HFFc6 (cell line): ENCODE measurements at regions not wholly inside any gene's neighbourhood (a gene's known extent, or its start where the extent isn't known, plus 50 kb on each side); places are given as distances from the start of the nearest gene placed in this dataset.

Source experiments
- DNase-seq: peaks from one replicate; pipeline ENCODE4 v3.0.0-alpha.2; 2018
- H3K27ac Mint-ChIP-seq: 2 replicates; pipeline ENCODE4 v1.8.0; 2020; ENCODE audit warnings: mild to moderate bottlenecking, mixed read lengths
- H3K27me3 Mint-ChIP-seq: 2 replicates; pipeline ENCODE4 v1.8.0; 2021; ENCODE audit warnings: mild to moderate bottlenecking, moderate library complexity, mixed read lengths; ENCODE audit not compliant: insufficient read depth
- H3K36me3 Mint-ChIP-seq: 2 replicates; pipeline ENCODE4 v1.8.0; 2021; ENCODE audit warnings: low read depth, mixed read lengths
- H3K4me1 Mint-ChIP-seq: 2 replicates; pipeline ENCODE4 v1.8.0; 2020; ENCODE audit warnings: low read depth, mixed read lengths
- H3K4me3 Mint-ChIP-seq: 2 replicates; pipeline ENCODE4 v1.8.0; 2020; ENCODE audit warnings: mild to moderate bottlenecking, moderate library complexity, mixed read lengths
- H3K9me3 Mint-ChIP-seq: 2 replicates; pipeline ENCODE4 v1.8.0; 2020; ENCODE audit warnings: mild to moderate bottlenecking, mixed read lengths
- TF ChIP-seq, protein P1 (sequence below): fragments of 200-600 bp; sonication (generic); IDR thresholded peaks from 2 replicates; pipeline ENCODE4 v1.5.0; 2021; ENCODE audit warnings: antibody characterized with exemption, mild to moderate bottlenecking

- Mint-ChIP-seq H3K27ac (no peak overlapping the region), H3K36me3 (no peaks in the 10 kb centered on the region), H3K4me3 (no peak overlapping the region), H3K9me3 (0 out of 2 replicates have a peak, but pooled peaks cover 3% of the 10 kb centered on the region), H3K4me1 (no peaks in the 10 kb centered on the region), H3K27me3 (peaks cover 4% of the 10 kb centered on the region; the same call in 1 of the 2 replicates)
- TF ChIP-seq, protein P1, sequence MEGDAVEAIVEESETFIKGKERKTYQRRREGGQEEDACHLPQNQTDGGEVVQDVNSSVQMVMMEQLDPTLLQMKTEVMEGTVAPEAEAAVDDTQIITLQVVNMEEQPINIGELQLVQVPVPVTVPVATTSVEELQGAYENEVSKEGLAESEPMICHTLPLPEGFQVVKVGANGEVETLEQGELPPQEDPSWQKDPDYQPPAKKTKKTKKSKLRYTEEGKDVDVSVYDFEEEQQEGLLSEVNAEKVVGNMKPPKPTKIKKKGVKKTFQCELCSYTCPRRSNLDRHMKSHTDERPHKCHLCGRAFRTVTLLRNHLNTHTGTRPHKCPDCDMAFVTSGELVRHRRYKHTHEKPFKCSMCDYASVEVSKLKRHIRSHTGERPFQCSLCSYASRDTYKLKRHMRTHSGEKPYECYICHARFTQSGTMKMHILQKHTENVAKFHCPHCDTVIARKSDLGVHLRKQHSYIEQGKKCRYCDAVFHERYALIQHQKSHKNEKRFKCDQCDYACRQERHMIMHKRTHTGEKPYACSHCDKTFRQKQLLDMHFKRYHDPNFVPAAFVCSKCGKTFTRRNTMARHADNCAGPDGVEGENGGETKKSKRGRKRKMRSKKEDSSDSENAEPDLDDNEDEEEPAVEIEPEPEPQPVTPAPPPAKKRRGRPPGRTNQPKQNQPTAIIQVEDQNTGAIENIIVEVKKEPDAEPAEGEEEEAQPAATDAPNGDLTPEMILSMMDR = no peak
- DNase-seq = no peak
These were observed 175.2 kb upstream of the CPEB2 start for GRCh38 chr4:14827111-14827510.

- H3K9me3 Mint-ChIP-seq = no peaks in the 10 kb centered on the region
- DNase-seq = no peak
- TF ChIP-seq, protein P1 = no peak
- H3K27ac Mint-ChIP-seq = no peak overlapping the region
- no peaks in the 10 kb centered on the region for H3K36me3 Mint-ChIP-seq
- no peak overlapping the region for H3K4me3 Mint-ChIP-seq
- peaks cover 8% of the 10 kb centered on the region; the same call in 1 of the 2 replicates for H3K27me3 Mint-ChIP-seq
- no peaks in the 10 kb centered on the region for H3K4me1 Mint-ChIP-seq
These were observed 172.5 kb upstream of the CPEB2 start for GRCh38 chr4:14829795-14830194.

DNA sequence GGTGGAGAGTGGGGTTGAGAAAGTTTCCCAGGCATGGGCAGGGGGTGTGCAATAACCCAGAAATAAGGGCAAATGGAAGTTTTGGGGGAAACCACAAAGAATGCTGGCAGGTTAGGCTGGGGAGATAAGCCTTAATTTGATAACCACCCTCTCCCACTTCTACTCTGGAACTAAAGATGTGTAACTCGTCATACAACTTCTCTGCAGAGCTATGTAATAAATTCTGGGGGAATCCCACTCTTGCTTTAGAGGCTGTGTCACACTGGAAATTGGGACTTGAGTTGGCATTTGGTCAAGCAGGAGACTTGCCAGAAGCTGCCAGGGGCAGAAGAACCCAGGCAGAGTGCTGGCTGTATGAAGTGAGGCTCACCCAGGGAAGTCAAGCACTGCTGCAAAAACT lies 170.9 kb upstream of the CPEB2 start:
- Mint-ChIP-seq H3K27me3 (peaks cover 8% of the 10 kb centered on the region; the same call in 1 of the 2 replicates), H3K36me3 (no peaks in the 10 kb centered on the region), H3K27ac (no peak overlapping the region), H3K4me1 (no peaks in the 10 kb centered on the region), H3K9me3 (peaks cover 4% of the 10 kb centered on the region; the same call in 1 of the 2 replicates), H3K4me3 (no peak overlapping the region)
- TF ChIP-seq, protein P1 = no peak
- no peak for DNase-seq

DNA sequence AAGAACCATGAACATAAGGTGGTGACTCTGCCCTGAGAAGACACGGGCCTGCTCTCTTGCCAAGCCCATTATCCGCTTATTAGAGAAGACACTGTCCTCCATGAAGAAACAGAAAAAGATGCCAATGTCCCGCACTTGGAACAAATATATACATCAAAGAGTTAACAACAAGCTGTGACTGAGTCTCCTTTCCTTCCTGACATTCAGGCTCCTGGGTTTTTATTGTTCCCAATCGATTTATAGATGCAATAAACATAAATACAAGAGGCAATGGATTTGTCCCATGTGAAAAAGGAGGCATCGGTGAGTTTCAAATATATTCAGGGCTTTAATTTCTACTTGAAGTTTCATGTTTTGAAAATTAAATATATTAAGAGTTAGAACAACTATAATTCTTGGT lies 169.2 kb upstream of the CPEB2 start:
- H3K4me1 Mint-ChIP-seq = no peaks in the 10 kb centered on the region
- peaks cover 7% of the 10 kb centered on the region; the same call in 1 of the 2 replicates for H3K27me3 Mint-ChIP-seq
- no peak for DNase-seq
- TF ChIP-seq, protein P1 = no peak
- H3K36me3 Mint-ChIP-seq = no peaks in the 10 kb centered on the region
- peaks cover 4% of the 10 kb centered on the region; the same call in 1 of the 2 replicates for H3K9me3 Mint-ChIP-seq
- no peak overlapping the region for H3K27ac Mint-ChIP-seq
- H3K4me3 Mint-ChIP-seq = no peak overlapping the region

DNA sequence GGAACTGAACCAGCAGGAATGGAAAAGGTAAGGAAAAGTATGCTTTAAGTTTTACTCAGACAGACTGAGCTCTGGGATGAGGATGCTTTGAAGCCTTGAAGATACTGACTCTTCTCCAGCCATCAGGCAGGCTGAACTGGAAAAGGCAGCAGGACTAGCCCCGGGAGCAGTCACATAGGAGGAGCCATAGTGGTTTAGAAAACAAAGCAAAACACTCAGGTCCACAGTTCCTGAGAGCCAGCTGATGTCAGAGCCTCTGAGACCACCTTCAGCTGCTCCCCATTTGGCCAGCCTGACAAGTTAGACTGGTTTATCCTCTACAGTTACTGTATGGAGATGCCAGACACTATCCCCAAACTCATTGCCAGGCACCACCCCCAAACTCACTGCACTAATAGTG lies 167.9 kb upstream of the CPEB2 start:
- Mint-ChIP-seq H3K9me3 (peaks cover 4% of the 10 kb centered on the region), H3K27ac (no peak overlapping the region), H3K4me1 (no peaks in the 10 kb centered on the region), H3K4me3 (no peak overlapping the region), H3K27me3 (peaks cover 6% of the 10 kb centered on the region; the same call in 1 of the 2 replicates), H3K36me3 (no peaks in the 10 kb centered on the region)
- no peak for DNase-seq
- TF ChIP-seq, protein P1 = no peak

DNA sequence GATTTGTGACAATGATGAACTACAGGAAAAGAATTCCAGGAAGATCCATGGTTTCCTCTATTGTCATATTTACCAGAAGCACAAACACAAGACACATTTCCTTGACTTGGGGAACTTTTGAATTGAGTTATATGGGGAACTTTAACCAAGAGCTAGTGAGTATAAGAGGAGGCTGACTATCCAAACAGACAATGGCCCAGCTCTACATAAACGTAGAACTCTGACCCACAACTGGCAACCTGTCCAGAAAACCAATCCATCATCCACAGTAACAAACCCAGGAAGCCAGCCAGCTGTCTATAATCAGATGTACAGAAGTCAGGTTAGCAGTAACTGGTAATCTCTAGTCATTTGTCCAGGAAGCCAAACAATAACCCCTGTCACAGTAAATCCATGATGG lies 167.0 kb upstream of the CPEB2 start:
- no peak overlapping the region for H3K4me3 Mint-ChIP-seq
- TF ChIP-seq, protein P1 = no peak
- H3K36me3 Mint-ChIP-seq = no peaks in the 10 kb centered on the region

More for the DNA sequence above, 167.0 kb upstream of the CPEB2 start:
- no peaks in the 10 kb centered on the region for H3K4me1 Mint-ChIP-seq
- H3K9me3 Mint-ChIP-seq = peaks cover 4% of the 10 kb centered on the region
- H3K27me3 Mint-ChIP-seq = peaks cover 5% of the 10 kb centered on the region; the same call in 1 of the 2 replicates
- no peak for DNase-seq
- no peak overlapping the region for H3K27ac Mint-ChIP-seq
